ENCODE measurements at regions not wholly inside any gene's neighbourhood (a gene's known extent, or its start where the extent isn't known, plus 50 kb on each side); places are given as distances from the start of the nearest gene placed in this dataset.

DNA sequence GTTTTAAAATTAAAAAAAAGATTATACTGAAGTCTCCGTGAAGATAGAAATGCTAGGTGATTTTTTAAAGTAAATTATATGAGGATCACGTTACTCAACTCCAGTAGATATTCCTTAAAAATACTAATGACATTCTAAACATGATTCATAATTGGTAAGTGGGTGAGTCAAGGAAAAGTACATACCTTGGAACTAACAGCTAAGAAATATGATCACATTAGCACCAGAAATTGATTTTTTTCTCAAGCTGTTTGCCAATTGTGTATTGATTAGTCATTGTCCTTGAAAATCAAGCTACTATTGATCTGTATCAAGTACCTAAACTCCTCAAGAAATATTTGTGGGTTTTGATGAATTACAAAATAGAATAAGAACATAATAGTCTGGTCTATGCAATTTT lies 362.6 kb upstream of the PPP1R2C start:
- TF ChIP-seq, protein P1, sequence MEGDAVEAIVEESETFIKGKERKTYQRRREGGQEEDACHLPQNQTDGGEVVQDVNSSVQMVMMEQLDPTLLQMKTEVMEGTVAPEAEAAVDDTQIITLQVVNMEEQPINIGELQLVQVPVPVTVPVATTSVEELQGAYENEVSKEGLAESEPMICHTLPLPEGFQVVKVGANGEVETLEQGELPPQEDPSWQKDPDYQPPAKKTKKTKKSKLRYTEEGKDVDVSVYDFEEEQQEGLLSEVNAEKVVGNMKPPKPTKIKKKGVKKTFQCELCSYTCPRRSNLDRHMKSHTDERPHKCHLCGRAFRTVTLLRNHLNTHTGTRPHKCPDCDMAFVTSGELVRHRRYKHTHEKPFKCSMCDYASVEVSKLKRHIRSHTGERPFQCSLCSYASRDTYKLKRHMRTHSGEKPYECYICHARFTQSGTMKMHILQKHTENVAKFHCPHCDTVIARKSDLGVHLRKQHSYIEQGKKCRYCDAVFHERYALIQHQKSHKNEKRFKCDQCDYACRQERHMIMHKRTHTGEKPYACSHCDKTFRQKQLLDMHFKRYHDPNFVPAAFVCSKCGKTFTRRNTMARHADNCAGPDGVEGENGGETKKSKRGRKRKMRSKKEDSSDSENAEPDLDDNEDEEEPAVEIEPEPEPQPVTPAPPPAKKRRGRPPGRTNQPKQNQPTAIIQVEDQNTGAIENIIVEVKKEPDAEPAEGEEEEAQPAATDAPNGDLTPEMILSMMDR (IDR thresholded peaks at IDR 0.05) = no peak
- TF ChIP-seq POLR2A (IDR thresholded peaks at IDR 0.05) (no peak), POLR2AphosphoS5 (IDR thresholded peaks at IDR 0.05) (no peak), EP300 (IDR thresholded peaks at IDR 0.05) (no peak)
